Left cardiac atrium (tissue), 4 donors: ENCODE measurements at regions not wholly inside any gene's neighbourhood (a gene's known extent, or its start where the extent isn't known, plus 50 kb on each side); places are given as distances from the start of the nearest gene placed in this dataset.

ENCODE experiments used
- ATAC-seq, 2 donors: fragments of 200-7000 bp; cut with Tn5 transposase; one replicate each; pipeline ENCODE4 v1.9.1; 2020; ENCODE audit warnings: mild to moderate bottlenecking in 2 of 2, moderate library complexity in 2 of 2
- DNase-seq: peaks from one replicate; pipeline ENCODE4 v3.0.0-alpha.2; 2020
- intact Hi-C, 2 donors: fragments of 100-400 bp; cut with DNase I; formaldehyde crosslinking; loops; one replicate each; pipeline versions ENCODE4 v1.14.1 to v1.15.1; 2022 to 2023
- donor health status: DM: no; HTN: yes; CAD: no.
- donor health status: DM: no; HTN: yes; CAD: no; lungs with severe emphysema.
- donor health status: DM: yes; HTN: yes; CAD: no.
- donor health status: Dilated cardiomyopathy.

GRCh38 chr5:57780306-57780960 is 297.8 kb upstream of the ACTBL2 start:
- DNase-seq (peak; percentile 25), ATAC-seq (peak; percentile 58 to 70)
- intact Hi-C loops = loop anchor here (5.0 to 10.0 kb wide), 2 partner anchors 104 to 107 kb away; no protein-coding TSS in a partner anchor

GRCh38 chr5:57779383-57780223 is 297.0 kb upstream of the ACTBL2 start:
- intact Hi-C loops = loop anchor here (1.0 to 10.0 kb wide), 7 partner anchors 105 to 683 kb away; partner anchors contain the start of gene PLK2 (in 1 of the 2)
- peak; percentile 83 to 87 for ATAC-seq
- no peak for DNase-seq

GRCh38 chr5:57778501-57779091 is 296.0 kb upstream of the ACTBL2 start:
- DNase-seq (no peak), ATAC-seq (no peak)

GRCh38 chr5:57777174-57777581 is 294.6 kb upstream of the ACTBL2 start:
- DNase-seq (no peak), ATAC-seq (no peak)
- intact Hi-C loops = loop anchor here in 1 of 2 donors (5.0 to 10.0 kb wide), 3 partner anchors 112 to 480 kb away; no protein-coding TSS in a partner anchor

More at GRCh38 chr5:57778501-57779091, 296.0 kb upstream of the ACTBL2 start:
- intact Hi-C loops = loop anchor here (1.0 to 10.0 kb wide), 5 partner anchors 114 to 684 kb away; partner anchors contain the start of gene PLK2 (in 1 of the 2)

- intact Hi-C loops = loop anchor here in 1 of 2 donors (5.0 to 10.0 kb wide), 3 partner anchors 111 to 479 kb away; no protein-coding TSS in a partner anchor
- no peak for DNase-seq
- ATAC-seq = no peak
Observed at GRCh38 chr5:57776035-57776434, 293.4 kb upstream of the ACTBL2 start.

GRCh38 chr5:57774439-57774838 is 291.8 kb upstream of the ACTBL2 start:
- no peak for ATAC-seq
- intact Hi-C loops = loop anchor here in 1 of 2 donors (10.0 kb wide), 1 partner anchor 110 kb away; no protein-coding TSS in a partner anchor

GRCh38 chr5:57772512-57772911 is 289.9 kb upstream of the ACTBL2 start:
- intact Hi-C loops = loop anchor here in 1 of 2 donors (10.0 kb wide), 1 partner anchor 108 kb away; no protein-coding TSS in a partner anchor
- no peak for ATAC-seq
- DNase-seq = no peak

More at GRCh38 chr5:57774439-57774838, 291.8 kb upstream of the ACTBL2 start:
- DNase-seq = no peak

GRCh38 chr5:57770039-57770438 is 287.4 kb upstream of the ACTBL2 start:
- intact Hi-C loops = loop anchor here in 1 of 2 donors (10.0 kb wide), 1 partner anchor 105 kb away; no protein-coding TSS in a partner anchor
- DNase-seq (no peak), ATAC-seq (no peak)

GRCh38 chr5:57768745-57769144 is 286.1 kb upstream of the ACTBL2 start:
- DNase-seq (no peak), ATAC-seq (no peak)
- intact Hi-C loops = no loop called here

GRCh38 chr5:57764479-57765089 is 282.0 kb upstream of the ACTBL2 start:
- DNase-seq = no peak
- no peak for ATAC-seq
- intact Hi-C loops = no loop called here

GRCh38 chr5:57761513-57761912 is 278.9 kb upstream of the ACTBL2 start:
- no peak for ATAC-seq
- intact Hi-C loops = no loop called here
- no peak for DNase-seq

- ATAC-seq (no peak), DNase-seq (no peak)
- intact Hi-C loops = no loop called here
Observed at GRCh38 chr5:57754616-57755015, 272.0 kb upstream of the ACTBL2 start.

GRCh38 chr5:57753446-57753845 is 270.8 kb upstream of the ACTBL2 start:
- no peak for ATAC-seq
- no peak for DNase-seq
- intact Hi-C loops = no loop called here

- ATAC-seq = peak in 1 of 2 donors; percentile 27
Observed at GRCh38 chr5:57751710-57752109, 269.1 kb upstream of the ACTBL2 start.

GRCh38 chr5:57750891-57751290 is 268.3 kb upstream of the ACTBL2 start:
- DNase-seq (no peak), ATAC-seq (no peak)
- intact Hi-C loops = no loop called here

More at GRCh38 chr5:57751710-57752109, 269.1 kb upstream of the ACTBL2 start:
- intact Hi-C loops = no loop called here
- no peak for DNase-seq

GRCh38 chr5:57750282-57750681 is 267.7 kb upstream of the ACTBL2 start:
- DNase-seq (no peak), ATAC-seq (no peak)
- intact Hi-C loops = no loop called here

GRCh38 chr5:57749396-57749795 is 266.8 kb upstream of the ACTBL2 start:
- ATAC-seq (no peak), DNase-seq (no peak)
- intact Hi-C loops = no loop called here

GRCh38 chr5:57745700-57746651 is 263.4 kb upstream of the ACTBL2 start:
- DNase-seq = no peak
- ATAC-seq = no peak
- intact Hi-C loops = no loop called here
